Prostate gland (tissue), 2 donors: ENCODE measurements at regions not wholly inside any gene's neighbourhood (a gene's known extent, or its start where the extent isn't known, plus 50 kb on each side); places are given as distances from the start of the nearest gene placed in this dataset.

Experiments
- DNase-seq: peaks from one replicate; pipeline ENCODE4 v3.0.0-alpha.2; 2019; ENCODE audit warnings: low spot score
- H3K27ac ChIP-seq, 2 donors: fragments of 200-600 bp; sonication (generic); 2 replicates each; pipeline ENCODE4 v1.5.1; 2017 to 2019
- H3K27me3 ChIP-seq: fragments of 200-600 bp; sonication (generic); replicated peaks from 2 replicates; pipeline ENCODE4 v1.5.1; 2019; ENCODE audit not compliant: insufficient read depth
- H3K36me3 ChIP-seq, 2 donors: fragments of 200-600 bp; sonication (generic); 1 replicate in 1 of 2; 2 replicates in 1 of 2; pipeline versions ENCODE4 v1.5.1 to v1.8.1; 2017 to 2019
- H3K4me1 ChIP-seq: fragments of 200-600 bp; sonication (generic); replicated peaks from 2 replicates; pipeline ENCODE4 v1.5.1; 2019
- H3K4me3 ChIP-seq, 2 donors: fragments of 200-600 bp; sonication (generic); 2 replicates each; pipeline ENCODE4 v1.5.1; 2017 to 2019
- H3K9me3 ChIP-seq: fragments of 200-600 bp; sonication (generic); 2 replicates; pipeline ENCODE4 v1.5.1; 2017
- POLR2A ChIP-seq: fragments of 450-650 bp; IDR thresholded peaks from one replicate; pipeline ENCODE4 v1.6.1; 2016; ENCODE audit warnings: antibody characterized with exemption, mild to moderate bottlenecking
- POLR2AphosphoS5 ChIP-seq: sonication (generic); formaldehyde crosslinking; IDR thresholded peaks from one replicate; pipeline ENCODE4 v1.6.1; 2017; ENCODE audit warnings: antibody characterized with exemption
- WGBS: methylation state at CpG from one replicate; pipeline ENCODE4 v1.1.5; 2018; 5-methylcytosine and 5-hydroxymethylcytosine counted together
- intact Hi-C: fragments of 100-400 bp; cut with DNase I; formaldehyde crosslinking; loops from one replicate; pipeline ENCODE4 v1.14.2; 2022
- TF ChIP-seq, protein P1 (sequence below), 4 experiments: fragments of 200-600 bp in 2 of 4; fragments of 450-650 bp in 2 of 4; sonication (generic) in 2 of 4; IDR thresholded peaks; 1 replicate in 3 of 4; 2 replicates in 1 of 4; pipeline ENCODE4 v1.5.1; 2016 to 2019; ENCODE audit warnings: antibody characterized with exemption in 4 of 4, mild to moderate bottlenecking in 2 of 4, moderate library complexity in 2 of 4

DNA sequence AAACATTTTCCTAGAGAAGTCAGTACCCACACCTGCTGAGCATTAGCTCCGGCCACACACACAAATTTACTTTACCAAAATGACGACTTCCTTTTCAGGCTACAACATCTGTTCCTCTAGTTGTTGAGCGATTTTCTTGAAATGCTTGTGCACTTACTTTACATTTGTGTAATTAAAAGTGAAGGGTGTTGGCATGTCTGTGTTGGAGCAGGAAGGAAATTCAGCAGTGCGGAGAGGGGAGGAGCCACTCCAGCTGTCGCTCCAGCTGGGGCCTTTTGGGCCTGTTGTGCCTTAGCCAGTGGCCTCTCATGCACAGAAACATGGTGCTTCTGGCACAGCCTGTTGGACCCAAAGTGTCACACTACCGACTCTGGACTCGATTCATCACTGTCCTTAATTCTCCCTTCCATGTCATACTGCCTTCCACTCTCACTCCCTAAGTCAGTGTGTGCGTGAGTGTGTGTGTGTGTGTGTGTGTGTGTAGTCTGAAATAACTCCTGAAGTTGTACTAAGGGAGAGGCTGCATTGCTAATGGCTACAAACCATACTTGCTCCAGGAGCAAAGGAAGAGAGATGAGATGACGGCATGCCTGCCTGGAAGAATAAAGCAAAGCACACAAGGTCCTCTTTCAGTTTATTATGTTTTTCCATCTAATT lies 191.8 kb upstream of the ARG1 start:
- no peak for DNase-seq
- no peak for TF ChIP-seq POLR2A
- TF ChIP-seq, protein P1, sequence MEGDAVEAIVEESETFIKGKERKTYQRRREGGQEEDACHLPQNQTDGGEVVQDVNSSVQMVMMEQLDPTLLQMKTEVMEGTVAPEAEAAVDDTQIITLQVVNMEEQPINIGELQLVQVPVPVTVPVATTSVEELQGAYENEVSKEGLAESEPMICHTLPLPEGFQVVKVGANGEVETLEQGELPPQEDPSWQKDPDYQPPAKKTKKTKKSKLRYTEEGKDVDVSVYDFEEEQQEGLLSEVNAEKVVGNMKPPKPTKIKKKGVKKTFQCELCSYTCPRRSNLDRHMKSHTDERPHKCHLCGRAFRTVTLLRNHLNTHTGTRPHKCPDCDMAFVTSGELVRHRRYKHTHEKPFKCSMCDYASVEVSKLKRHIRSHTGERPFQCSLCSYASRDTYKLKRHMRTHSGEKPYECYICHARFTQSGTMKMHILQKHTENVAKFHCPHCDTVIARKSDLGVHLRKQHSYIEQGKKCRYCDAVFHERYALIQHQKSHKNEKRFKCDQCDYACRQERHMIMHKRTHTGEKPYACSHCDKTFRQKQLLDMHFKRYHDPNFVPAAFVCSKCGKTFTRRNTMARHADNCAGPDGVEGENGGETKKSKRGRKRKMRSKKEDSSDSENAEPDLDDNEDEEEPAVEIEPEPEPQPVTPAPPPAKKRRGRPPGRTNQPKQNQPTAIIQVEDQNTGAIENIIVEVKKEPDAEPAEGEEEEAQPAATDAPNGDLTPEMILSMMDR (IDR thresholded peaks at IDR 0.05) = no peak
- TF ChIP-seq POLR2AphosphoS5 = no peak
- Histone ChIP-seq H3K9me3 (no peaks in the 10 kb centered on the region), H3K27me3 (no peaks in the 10 kb centered on the region), H3K36me3 (no peaks in the 10 kb centered on the region), H3K4me1 (no peaks in the 10 kb centered on the region), H3K4me3 (no peak overlapping the region), H3K27ac (no peak overlapping the region)
- 82% methylated on average over 9 of the region's 9 CpGs for WGBS
- intact Hi-C loops = no loop called here

DNA sequence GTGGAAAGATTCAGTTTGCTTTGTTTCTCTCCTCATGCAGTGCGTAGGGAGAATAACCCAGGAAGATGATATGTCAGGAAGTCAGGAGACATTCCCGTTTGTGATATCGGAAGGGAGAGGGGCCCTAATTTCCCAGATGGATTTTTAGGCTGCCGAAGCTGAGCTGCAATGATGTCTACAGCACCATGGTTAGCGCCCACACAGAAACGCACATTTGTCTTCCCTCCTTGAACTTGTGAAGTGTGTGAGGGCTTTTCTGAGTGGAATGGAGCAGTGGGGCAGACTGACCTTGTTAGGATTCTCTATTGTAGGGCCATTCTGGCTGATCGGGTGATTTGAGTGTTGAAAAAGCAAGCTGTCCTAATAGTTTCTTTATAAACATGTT lies 191.3 kb upstream of the ARG1 start:
- 57% methylated on average over 7 of the region's 7 CpGs for WGBS
- TF ChIP-seq POLR2A (no peak), POLR2AphosphoS5 (no peak)
- TF ChIP-seq, protein P1 (IDR thresholded peaks at IDR 0.05) = no peak
- no peak overlapping the region for H3K4me3 ChIP-seq
- H3K9me3 ChIP-seq = no peaks in the 10 kb centered on the region
- H3K27ac ChIP-seq = no peak overlapping the region
- no peak for DNase-seq
- intact Hi-C loops = no loop called here
- no peaks in the 10 kb centered on the region for H3K36me3 ChIP-seq
- no peaks in the 10 kb centered on the region for H3K27me3 ChIP-seq
- H3K4me1 ChIP-seq = no peaks in the 10 kb centered on the region

DNA sequence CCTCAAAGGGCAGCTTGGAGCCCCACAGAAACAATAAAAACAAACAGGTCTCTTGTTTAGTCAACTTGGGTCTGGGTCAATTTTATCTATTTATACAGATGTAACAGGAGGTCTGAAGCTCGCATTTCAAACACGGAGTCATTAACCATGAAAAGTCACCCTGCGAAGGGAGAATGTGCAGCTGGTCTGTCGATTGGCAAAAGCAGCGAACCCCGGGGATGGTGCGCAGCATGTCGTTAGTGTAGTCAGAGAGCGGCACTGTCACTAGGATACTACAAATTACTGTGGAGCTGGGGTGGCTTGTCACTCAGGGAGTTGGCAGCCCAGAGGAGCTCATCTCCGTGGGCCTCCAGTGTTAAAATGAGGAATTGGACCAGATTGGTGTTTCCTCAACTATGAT lies 190.4 kb upstream of the ARG1 start:
- Histone ChIP-seq H3K27ac (no peak overlapping the region), H3K27me3 (no peaks in the 10 kb centered on the region), H3K9me3 (no peaks in the 10 kb centered on the region), H3K4me3 (no peak overlapping the region), H3K36me3 (no peaks in the 10 kb centered on the region), H3K4me1 (no peaks in the 10 kb centered on the region)
- DNase-seq = no peak
- 62% methylated on average over 10 of the region's 10 CpGs for WGBS
- no peak for TF ChIP-seq POLR2A
- intact Hi-C loops = no loop called here

DNA sequence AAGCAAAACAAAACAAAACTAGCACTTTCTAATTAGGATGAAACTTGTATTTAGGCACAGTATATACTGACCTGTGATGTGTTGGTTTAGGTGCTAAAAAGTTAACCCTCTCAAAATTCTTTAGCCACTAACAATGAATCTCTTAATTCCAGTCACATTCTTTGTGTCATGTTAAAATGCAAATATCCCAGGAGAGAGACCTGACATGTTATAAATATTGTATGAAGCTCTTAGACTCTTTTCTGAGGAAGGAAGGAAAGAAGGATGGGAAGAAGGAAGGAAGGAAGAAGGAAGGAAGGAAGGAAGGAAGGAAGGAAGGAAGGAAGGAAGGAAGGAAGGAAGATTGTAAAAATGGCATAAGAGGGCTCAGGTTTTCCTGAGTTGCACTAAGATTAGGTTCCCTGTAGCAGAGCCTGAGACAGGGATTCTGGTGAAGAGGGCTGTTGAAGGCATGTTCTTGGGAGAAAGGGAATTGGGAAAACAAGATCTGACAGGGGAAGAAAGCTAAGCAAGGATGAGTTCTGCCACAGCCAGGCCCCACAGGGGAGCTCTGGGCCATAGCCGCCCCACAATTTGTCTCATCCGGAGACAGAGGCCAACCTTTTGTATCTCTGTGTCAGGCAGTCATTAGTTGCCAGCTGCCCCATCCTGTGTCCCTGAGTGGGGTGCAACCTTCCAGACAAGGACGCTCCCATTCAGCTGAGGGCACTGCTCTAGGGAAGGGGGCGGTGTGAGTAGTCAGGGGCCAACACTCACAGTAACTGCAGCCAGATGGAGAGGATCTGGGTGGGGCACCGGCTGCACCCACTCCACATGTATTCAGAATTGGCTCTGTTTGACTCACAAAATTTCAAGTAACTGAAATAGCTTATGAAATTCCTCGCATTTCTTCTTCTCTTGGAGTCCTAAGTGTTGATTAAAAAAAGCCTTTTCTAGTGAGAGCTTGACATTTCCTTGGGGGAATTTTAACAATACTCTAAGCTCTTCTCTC lies 189.3 kb upstream of the ARG1 start:
- no peak for DNase-seq
- H3K9me3 ChIP-seq = no peaks in the 10 kb centered on the region
- no peak overlapping the region for H3K4me3 ChIP-seq
- no peaks in the 10 kb centered on the region for H3K4me1 ChIP-seq
- H3K27ac ChIP-seq = no peak overlapping the region
- TF ChIP-seq POLR2A (no peak), POLR2AphosphoS5 (no peak)
- TF ChIP-seq, protein P1 (IDR thresholded peaks at IDR 0.05) = no peak
- intact Hi-C loops = no loop called here
- H3K36me3 ChIP-seq = no peaks in the 10 kb centered on the region
- WGBS = 84% methylated on average over 6 of the region's 6 CpGs
- no peaks in the 10 kb centered on the region for H3K27me3 ChIP-seq

DNA sequence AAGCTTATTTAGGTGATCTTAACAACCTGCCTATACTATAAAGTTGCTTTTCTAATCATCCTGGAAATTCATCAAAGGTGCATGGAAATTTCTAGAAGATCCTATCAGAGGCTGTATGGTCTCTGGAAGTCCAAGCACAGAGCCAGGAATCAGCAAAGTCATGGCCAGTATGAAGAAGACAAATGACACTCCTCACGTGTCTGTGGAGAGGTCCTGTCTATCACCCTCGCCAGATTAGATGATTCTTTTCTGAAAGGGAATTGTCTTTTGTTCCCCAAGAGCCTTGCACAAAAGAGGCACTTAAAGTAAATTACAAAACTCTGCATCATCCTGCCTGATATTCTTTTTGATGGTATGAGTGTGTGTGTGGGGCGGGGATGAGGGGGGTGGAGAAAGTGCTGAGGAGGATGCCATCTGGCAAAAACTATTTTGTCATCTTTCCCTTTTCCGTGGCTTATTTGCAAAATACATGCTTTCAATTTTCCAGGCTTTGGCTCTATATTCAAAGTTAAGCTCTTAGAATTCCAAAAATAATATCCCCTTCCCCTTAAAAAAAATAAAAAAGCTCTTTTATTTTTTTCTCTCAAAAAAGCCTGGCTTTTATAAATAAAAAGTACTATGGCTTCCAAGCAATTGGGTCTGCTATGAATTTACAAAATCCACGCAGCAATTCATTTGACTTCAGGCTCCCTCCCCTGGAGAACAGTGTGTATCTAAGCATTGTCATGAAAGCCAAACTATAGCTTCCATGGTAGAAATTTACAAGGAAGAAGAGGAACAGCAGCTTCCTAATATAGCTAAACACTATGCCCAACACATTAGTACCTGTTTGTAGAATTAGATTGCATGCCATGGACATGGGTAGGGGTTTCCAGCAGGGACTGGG lies 185.2 kb upstream of the ARG1 start:
- TF ChIP-seq, protein P1 (IDR thresholded peaks at IDR 0.05) = peak in 1 of 4 experiments; percentile 22
- TF ChIP-seq POLR2AphosphoS5 = peak; percentile 18
- no peak for TF ChIP-seq POLR2A
- Histone ChIP-seq H3K27me3 (no peaks in the 10 kb centered on the region), H3K9me3 (no peaks in the 10 kb centered on the region), H3K4me3 (no peak overlapping the region), H3K36me3 (no peaks in the 10 kb centered on the region), H3K27ac (no peak overlapping the region), H3K4me1 (no peaks in the 10 kb centered on the region)
- 72% methylated on average over 5 of the region's 5 CpGs for WGBS
- intact Hi-C loops = no loop called here
- DNase-seq = no peak
